ENCODE measurements at regions not wholly inside any gene's neighbourhood (a gene's known extent, or its start where the extent isn't known, plus 50 kb on each side); places are given as distances from the start of the nearest gene placed in this dataset.

GRCh38 chr20:4335722-4336121 is 86.6 kb upstream of the ADRA1D start:
- H2BK12ac ChIP-seq (ENCODE audit: insufficient read length, low read depth, low read length): no peak overlapping the region
- TF ChIP-seq CTCF (conservative IDR thresholded peaks at IDR 0.05): no peak
- H3K14ac ChIP-seq (ENCODE audit: insufficient read depth, low read length): no peak overlapping the region
- H2AK5ac ChIP-seq (ENCODE audit: insufficient read length, low read length): no peak overlapping the region
- H2BK120ac ChIP-seq (ENCODE audit: low read depth, low read length, poor library complexity, severe bottlenecking): no peak overlapping the region
- H3K79me1 ChIP-seq (ENCODE audit: insufficient read depth, low read depth, low read length, poor library complexity, severe bottlenecking): no peaks in the 10 kb centered on the region
- no peak overlapping the region for H2BK5ac ChIP-seq (ENCODE audit: insufficient read length, low read length)
- no peak overlapping the region for H3T11ph ChIP-seq (ENCODE audit: low read length)
- no peak overlapping the region for H3K23ac ChIP-seq (ENCODE audit: insufficient read length, low read depth, low read length)
- Mint-ChIP-seq H3K27me3 (ENCODE audit: low read depth) (peaks cover 5% of the 10 kb centered on the region), H3K27ac (no peak overlapping the region), H3K4me1 (no peaks in the 10 kb centered on the region), H3K36me3 (ENCODE audit: insufficient read depth in 1 of 3, low read depth in 3 of 3) (no peaks in the 10 kb centered on the region), H3K9me3 (no peaks in the 10 kb centered on the region), H3K4me3 (no peak overlapping the region)
- no peak for DNase-seq
- H3K18ac ChIP-seq (ENCODE audit: insufficient read length, low read depth, low read length): no peak overlapping the region
- no peak overlapping the region for H3K27ac ChIP-seq (ENCODE audit: insufficient read length, low read depth, low read length)
- no peaks in the 10 kb centered on the region for H3K23me2 ChIP-seq (ENCODE audit: insufficient read length, low read depth, low read length, poor library complexity, severe bottlenecking)
- no peaks in the 10 kb centered on the region for H3K79me2 ChIP-seq (ENCODE audit: insufficient read depth, low read length)
- no peak overlapping the region for H2BK20ac ChIP-seq (ENCODE audit: low read depth, low read length, poor library complexity, severe bottlenecking)
- no peak overlapping the region for H3K56ac ChIP-seq (ENCODE audit: insufficient read length, low read depth, low read length)
- WGBS (ENCODE audit: extremely low coverage, insufficient read length, low lambda C conversion rate): no CpG with 5 or more reads among the region's 1 CpG
- no peaks in the 10 kb centered on the region for H3K9me3 ChIP-seq (ENCODE audit: control insufficient read depth, low read depth, low read length)
- no peak overlapping the region for H3K4me2 ChIP-seq (ENCODE audit: insufficient read depth, insufficient read length, low read length)
- no peak overlapping the region for H2BK15ac ChIP-seq (ENCODE audit: low read depth, low read length)
- H3K9ac ChIP-seq (ENCODE audit: extremely low read depth, insufficient read length, low read length): no peak overlapping the region
- no peaks in the 10 kb centered on the region for H4K20me1 ChIP-seq (ENCODE audit: control insufficient read depth, insufficient read depth, insufficient read length)
- no peak overlapping the region for H3K4ac ChIP-seq (ENCODE audit: low read depth, low read length)
- H4K5ac ChIP-seq (ENCODE audit: insufficient read length, low read depth, low read length): no peak overlapping the region
- no peaks in the 10 kb centered on the region for H3K4me1 ChIP-seq (ENCODE audit: insufficient read depth, low read length)
- no peak overlapping the region for H4K8ac ChIP-seq (replicated peaks; ENCODE audit: insufficient read length, low read depth, low read length)
- H2AFZ ChIP-seq (ENCODE audit: low read length): no peak overlapping the region
- H4K91ac ChIP-seq (ENCODE audit: insufficient read length, low read depth, low read length): no peak overlapping the region
- H3K27me3 ChIP-seq (ENCODE audit: insufficient read depth, low read length): no peaks in the 10 kb centered on the region; the same call in 1 of the 2 replicates

Measured in H9 (cell line).